GM18873 (cell line): ENCODE measurements at regions not wholly inside any gene's neighbourhood (a gene's known extent, or its start where the extent isn't known, plus 50 kb on each side); places are given as distances from the start of the nearest gene placed in this dataset.
"Not testable (repeated sequence)": the region's sequence is repeated elsewhere in the genome, so short reads cannot be mapped to it uniquely, and the experiment has no call there.

Experiments used
- ATAC-seq: cut with Tn5 transposase; IDR thresholded peaks from one replicate; pipeline ENCODE4 v1.9.1; 2021; ENCODE audit warnings: mild to moderate bottlenecking, moderate library complexity, moderate number of reproducible peaks; ENCODE audit not compliant: unreplicated experiment, low FRiP score

- ATAC-seq: no peak
These were observed 85.2 kb upstream of the HNMT start for GRCh38 chr2:137879121-137879520.

DNA sequence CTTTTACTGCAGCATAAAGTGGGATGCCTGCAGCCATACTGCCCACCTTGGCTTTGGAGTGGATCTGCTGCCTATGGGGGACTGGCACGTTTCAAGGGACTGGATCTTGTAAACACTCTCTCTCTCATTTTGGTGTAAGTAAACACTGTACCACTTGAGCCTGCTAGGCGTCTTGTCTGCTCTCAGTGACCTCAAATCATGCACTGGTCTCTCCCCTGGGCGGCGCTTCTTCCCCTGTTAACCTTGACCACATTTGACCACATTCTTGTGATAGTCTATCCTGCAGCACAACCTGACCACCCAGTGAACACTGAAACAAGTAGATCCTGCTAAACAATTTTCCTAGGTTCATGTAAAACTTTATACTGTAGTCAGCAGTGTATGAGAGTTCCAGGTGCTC lies 82.6 kb upstream of the HNMT start:
- ATAC-seq: no peak

- ATAC-seq: no peak
These were observed 78.0 kb upstream of the HNMT start for GRCh38 chr2:137886083-137886831.

- no peak for ATAC-seq
These were observed 75.4 kb upstream of the HNMT start for GRCh38 chr2:137888845-137889244.

- ATAC-seq: no peak
These were observed 71.5 kb upstream of the HNMT start for GRCh38 chr2:137892739-137893138.

DNA sequence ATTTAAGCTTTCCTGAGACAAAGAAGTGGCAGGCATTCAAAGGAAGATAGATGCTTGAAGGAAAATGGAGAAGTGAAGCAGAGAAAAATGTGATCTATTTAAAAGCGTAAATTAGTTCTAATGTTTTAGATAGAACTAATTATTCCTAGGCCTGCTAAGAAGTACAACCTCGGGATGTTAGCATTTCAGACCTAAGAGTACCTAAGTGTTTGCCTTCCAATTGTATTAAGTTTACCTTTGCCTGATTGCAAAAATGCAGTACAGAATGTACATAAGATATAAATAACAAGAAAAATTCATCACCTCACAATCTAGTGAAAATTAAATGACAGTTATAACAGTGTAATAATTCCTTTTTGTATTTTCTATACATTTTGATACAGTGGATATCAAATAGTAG lies 71.1 kb upstream of the HNMT start:
- ATAC-seq: no peak

DNA sequence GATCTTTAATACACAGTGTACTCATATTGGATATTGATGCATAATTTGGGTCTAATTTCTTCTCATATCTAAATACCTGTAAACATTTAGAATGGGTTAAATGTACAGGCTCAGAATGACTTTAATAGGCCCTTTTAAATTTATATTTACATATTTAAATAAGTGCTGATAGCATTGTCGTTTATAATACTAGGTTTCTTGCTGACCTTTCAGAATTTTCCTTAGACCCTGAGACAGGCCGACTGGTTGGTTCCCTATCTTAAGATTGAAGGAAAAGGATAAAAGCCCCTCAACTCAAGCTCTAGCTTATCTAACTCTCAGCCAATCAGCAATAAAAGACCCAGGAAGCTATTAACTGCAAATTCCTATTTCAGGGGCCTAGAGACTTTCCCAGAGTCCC lies 67.8 kb upstream of the HNMT start:
- ATAC-seq: no peak

DNA sequence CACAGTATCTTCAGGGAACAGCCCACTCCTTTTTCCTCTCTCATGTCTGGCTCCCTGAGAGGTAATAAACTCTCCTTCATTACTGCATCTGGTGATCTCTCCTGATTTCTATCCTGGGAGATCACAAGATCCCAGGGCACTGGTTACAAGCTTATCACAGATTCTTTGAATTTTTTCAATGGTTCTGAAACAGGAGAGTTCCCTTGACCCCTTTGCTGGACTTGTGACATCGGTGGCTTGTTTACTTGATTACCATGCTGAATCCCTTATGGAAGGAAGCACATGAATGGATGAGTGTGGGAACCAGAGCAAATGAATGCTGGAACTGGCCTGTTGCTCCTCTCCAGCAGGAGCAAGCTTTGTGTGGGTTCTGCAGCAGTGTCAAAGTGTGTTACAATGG lies 67.2 kb upstream of the HNMT start:
- no peak for ATAC-seq

DNA sequence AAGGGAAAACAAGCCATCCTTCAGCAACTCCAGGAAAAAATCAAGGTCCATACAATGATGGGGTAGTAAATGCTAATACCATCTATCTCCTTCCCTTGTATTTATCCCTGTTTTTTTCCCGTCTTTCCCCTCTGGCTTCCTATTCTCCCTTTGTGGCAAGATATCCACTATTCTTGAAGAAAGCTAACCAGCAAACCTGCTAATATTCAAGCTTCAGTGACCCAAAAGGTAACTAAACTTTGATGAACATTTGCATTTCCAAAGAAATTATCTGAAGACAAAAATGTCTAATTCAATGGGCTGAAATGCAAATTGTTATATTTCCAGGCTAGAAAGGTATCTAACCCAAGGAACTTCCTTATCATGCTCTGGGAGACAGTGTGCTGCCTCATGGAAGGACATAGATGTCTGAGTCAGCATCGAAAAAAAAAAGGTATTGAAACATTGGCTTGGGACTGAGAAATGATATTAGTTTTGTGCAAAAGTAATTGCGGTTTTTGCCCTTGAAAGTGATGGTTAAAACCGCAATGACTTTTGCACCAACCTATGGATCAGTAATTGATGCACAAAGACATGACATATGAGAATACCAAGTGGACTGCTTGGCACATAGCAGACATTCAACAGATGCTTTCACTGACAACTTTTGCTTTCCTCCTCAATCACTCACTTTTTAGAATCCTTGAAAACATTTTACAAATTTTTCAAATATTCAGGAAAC lies 63.7 kb upstream of the HNMT start:
- ATAC-seq: no peak

DNA sequence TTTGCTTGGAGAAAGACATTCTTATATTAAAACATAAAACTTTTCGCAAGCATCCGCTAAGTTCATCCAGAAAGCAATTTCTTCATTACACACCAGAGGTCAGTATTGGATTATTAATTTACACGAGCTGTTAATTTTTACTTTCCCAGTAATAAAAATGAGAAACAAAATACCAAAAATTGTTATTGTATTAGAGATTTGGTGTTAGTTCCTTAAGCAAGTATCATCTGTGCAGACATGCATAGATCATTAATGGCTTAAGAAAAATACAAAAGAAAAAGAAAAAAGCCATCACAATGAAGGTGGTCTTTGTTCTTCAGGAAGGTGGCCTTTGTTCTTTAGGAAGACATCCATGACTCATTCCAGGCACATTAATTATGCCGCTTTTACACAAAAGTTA lies 53.6 kb upstream of the HNMT start:
- no peak for ATAC-seq

DNA sequence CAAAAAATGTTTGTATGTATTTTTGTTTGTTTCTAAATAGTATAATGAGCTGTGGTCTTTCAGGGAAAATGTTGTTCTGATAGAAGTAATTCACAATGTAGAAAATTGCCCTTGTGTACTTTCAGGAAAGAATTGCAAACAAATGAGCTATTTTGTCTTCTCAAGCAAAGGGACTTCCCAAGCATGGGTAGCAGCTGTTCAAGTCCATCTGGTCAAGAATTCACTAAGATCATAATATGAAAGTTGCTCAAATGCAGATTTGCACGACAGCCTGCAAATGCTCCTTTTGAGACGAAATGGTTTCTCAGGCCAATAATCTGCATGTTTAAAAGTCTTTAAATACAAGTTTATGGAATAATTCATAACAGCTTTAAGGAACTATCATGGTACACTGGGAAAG lies 51.9 kb upstream of the HNMT start:
- ATAC-seq: no peak

- ATAC-seq: no peak
These were observed 51.1 kb upstream of the HNMT start for GRCh38 chr2:137913169-137913568.

- ATAC-seq: not testable (repeated sequence)
These were observed 50.6 kb upstream of the HNMT start for GRCh38 chr2:137913648-137914047.
